Hematopoietic multipotent progenitor cell treated with erythropoietin and hydrocortisone succinate and interleukin-3 and kit ligand, for 4 days (in vitro differentiated cells): ENCODE measurements at regions not wholly inside any gene's neighbourhood (a gene's known extent, or its start where the extent isn't known, plus 50 kb on each side); places are given as distances from the start of the nearest gene placed in this dataset.
"Not testable (repeated sequence)": the region's sequence is repeated elsewhere in the genome, so short reads cannot be mapped to it uniquely, and the experiment has no call there.

Source experiments
- DNase-seq: peaks from one replicate; pipeline ENCODE4 v3.0.0-alpha.2; 2015

DNA sequence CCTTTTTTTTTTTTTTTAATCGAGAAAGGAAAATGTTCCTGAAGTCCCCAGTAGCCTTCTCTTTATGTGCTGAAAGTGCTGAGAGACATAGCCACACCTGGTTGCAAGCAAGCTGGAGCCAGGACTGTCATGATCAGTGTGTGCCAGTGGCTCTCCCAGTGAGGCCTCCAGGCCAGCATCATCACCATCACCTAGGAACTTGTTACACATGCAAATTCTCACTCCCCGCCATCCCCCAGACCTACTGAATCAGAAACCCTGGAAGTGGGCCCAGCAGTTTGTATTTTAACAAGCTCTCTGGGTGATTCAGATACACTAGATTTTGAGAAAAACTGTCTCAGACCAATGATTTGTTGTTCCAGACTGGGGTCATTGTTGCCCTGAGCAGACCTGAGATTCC, 181.9 kb upstream of the GLRA1 start:
- no peak for DNase-seq

DNA sequence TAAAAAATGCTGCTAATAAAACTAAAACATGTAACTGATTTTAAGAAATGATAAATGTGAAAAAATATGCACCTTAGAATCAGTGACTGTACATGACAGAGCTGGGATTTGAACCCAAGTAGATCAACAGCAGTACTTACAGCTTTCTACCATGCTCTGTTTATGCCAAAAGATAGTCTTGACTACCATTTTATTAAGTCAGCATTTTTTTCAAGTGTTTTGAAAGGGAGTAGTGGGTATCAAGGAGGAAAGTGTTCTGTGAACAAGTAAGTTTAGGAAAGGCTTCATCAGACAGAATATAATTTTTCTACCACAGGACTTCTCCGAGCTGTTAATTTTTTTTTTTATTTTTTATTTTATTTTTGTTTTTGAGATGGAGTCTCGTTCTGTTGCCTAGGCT, 180.4 kb upstream of the GLRA1 start:
- no peak for DNase-seq

GRCh38 chr5:152104211-152104610, 179.6 kb upstream of the GLRA1 start:
- DNase-seq = no peak

- not testable (repeated sequence) for DNase-seq
These were observed 178.3 kb upstream of the GLRA1 start for GRCh38 chr5:152102908-152103307.

- no peak for DNase-seq
These were observed 177.4 kb upstream of the GLRA1 start for GRCh38 chr5:152102057-152102456.

DNA sequence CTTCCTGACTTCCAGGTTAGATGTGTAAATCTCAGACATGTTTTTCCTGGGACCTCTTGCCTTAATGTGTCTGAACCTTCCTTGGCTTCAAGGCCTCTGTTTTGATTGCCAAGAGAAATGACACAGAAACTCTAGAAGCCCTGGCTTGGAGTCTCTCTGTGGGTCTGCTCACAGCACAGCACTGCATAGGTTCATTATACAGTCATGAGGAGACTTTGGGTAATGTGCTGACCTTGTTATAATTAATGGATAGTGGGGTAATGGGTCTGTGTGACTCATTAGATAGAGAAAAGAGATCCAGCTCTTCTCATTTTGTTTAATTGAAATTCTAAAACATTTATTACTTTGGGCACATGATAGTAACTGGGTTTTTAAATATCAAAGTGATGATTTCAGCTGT, 175.8 kb upstream of the GLRA1 start:
- DNase-seq = no peak

DNA sequence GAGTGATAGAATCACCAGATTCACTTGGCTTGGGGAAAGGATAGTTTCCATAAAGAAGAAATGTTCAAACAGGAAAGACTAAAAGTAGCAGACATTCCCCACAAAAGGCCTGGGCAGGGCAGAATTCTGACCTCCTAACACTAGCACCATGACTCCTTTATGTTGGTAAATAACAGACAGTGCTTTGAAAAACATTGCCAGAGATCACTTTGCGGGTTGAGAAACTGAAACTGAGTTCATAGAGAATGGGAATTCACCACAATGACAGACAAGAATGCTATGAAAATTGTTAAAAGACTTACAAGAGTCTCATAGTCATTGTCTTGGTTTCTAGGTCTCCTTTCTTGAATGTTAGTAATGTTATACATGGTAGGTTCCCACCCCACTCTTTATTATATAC, 172.5 kb upstream of the GLRA1 start:
- no peak for DNase-seq

DNA sequence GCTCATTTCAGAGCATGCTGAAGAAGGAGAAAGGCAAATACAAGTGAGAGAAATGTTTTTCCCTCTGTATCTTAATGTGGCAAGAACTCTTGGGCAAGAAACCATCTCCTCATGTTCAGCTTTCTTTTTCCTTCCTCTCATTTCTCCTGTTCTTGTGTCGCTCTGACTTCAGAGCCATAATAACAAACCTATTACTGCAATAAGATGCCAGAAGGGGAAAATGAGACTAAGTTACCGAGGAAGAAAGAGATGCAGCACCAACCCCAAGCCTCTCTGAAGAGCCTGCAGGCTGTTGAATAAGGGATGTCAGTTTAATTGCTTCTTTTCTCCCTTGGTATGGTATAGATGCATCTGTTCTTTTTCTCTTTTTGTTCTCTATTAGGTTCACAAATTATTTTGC, 170.1 kb upstream of the GLRA1 start:
- no peak for DNase-seq

GRCh38 chr5:152094060-152094459, 169.4 kb upstream of the GLRA1 start:
- DNase-seq = no peak

DNA sequence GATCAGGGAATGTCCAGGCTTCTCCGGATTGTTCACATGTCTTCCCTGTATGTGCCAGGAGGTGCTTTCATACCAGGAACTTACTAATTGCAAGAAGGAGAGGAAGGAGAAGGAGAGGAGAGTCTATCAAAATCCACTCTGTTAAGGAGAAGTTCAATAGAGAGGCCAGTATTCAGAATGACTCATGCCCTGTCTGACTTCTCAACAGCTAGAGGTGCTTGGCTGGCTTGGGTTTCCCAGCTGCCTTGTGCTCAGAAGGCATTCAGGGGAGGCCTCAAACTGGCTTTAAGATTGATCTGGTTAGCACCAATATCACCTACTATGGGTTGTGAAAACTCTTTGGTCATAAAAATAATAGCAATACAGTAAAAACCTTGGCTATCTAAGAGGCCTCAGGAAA, 167.9 kb upstream of the GLRA1 start:
- DNase-seq = no peak

GRCh38 chr5:152089644-152090043, 165.0 kb upstream of the GLRA1 start:
- no peak for DNase-seq

GRCh38 chr5:152086668-152087067, 162.0 kb upstream of the GLRA1 start:
- no peak for DNase-seq

- no peak for DNase-seq
These were observed 159.8 kb upstream of the GLRA1 start for GRCh38 chr5:152084476-152084875.

DNA sequence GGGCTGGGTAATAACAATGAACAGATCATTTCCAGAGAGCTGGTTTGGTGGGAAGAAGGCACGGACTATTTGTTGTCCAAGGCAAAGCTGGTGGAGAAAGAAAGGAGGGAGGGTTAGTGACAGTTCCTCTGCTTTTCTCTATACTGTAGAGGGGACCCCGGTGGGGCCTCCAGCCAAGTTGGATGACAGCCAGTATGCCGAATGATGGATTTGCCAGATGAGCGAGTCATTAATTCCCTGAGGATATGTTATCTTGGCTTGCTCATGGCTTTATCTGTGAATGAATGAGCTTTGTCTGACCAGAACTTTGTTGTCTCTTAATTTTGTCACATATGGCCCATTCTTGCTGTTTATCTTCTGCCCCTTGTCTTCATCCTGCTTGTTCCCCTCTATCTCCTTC, 158.6 kb upstream of the GLRA1 start:
- no peak for DNase-seq

DNA sequence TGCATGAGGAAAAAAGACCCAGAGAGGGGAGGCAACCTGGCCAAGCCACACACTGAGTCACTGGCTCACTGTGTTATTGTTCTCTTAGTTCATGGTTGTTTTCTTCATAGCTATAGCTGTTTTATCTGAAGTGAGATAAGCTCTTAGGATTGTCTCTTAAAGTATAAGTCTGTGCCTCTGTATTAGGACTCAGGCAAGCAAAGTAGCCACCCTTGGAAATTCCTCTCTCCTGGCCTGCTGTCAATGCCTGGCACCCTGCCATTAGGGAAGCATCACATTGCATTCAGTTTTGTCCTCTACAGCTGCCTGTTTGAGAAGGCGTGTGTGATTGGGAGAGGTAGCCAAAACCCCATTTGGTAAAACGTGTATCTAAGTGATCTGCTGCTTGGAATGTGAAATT, 147.4 kb upstream of the GLRA1 start:
- DNase-seq = no peak

GRCh38 chr5:152070591-152070990, 145.9 kb upstream of the GLRA1 start:
- no peak for DNase-seq

- DNase-seq = no peak
These were observed 142.1 kb upstream of the GLRA1 start for GRCh38 chr5:152066784-152067183.

DNA sequence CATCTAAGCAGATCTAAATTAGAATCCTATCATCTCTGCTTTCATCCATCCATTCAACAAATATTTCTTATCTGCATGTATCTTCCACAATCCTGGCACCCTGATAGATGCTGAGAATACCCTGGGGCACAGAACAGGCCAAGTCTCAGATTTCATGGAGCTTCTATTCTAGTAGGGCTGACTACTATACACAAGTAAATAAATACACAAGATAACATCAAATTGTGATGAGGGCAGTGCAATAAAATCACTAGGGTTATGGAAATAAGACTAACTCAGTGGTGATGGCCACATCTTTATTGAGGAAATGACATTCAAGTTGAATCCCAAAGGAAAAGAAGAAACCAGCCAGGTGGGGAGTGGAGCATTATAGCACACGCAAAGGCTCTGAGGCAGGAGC, 138.4 kb upstream of the GLRA1 start:
- DNase-seq = no peak

DNA sequence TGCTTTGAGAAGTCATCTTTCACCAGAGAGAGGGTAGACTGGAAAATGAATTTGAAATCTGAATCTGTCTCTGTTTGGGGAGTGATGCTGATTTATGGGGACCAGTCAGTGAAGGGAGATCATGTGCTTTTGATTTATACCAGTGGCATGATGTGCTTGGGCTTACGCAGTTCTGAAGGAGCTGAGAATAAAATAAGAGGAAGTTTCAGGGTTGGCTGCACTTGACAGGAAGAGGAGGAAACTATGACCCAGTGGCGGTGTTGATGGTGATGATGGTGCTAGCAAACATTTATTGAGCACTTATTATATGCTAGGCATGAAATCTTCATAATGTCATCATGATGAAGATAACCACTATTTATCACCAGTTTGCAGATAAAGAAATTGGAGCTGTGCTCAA, 136.4 kb upstream of the GLRA1 start:
- no peak for DNase-seq

DNA sequence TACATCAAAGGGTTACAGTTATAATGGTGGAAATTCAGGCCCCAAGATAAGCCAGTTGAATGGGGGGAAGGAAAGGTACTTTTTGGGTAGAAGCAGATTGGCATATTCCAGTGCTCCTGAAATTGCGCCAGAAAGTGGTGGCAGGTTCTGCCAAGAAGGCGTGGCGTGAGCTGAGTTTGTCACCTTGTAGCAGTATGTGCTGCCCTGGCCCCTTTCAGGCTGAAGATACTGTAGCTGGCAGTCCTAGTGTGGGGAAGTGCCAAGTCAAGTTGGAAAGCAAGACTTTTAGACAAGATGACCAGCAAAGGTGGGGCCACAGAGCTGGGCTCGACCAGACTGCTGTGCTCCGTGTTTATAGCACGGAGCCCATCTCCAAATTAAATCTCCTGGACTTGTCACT, 133.6 kb upstream of the GLRA1 start:
- no peak for DNase-seq

GRCh38 chr5:152056931-152057330, 132.3 kb upstream of the GLRA1 start:
- DNase-seq = no peak

- DNase-seq = no peak
These were observed 127.8 kb upstream of the GLRA1 start for GRCh38 chr5:152052470-152052869.

DNA sequence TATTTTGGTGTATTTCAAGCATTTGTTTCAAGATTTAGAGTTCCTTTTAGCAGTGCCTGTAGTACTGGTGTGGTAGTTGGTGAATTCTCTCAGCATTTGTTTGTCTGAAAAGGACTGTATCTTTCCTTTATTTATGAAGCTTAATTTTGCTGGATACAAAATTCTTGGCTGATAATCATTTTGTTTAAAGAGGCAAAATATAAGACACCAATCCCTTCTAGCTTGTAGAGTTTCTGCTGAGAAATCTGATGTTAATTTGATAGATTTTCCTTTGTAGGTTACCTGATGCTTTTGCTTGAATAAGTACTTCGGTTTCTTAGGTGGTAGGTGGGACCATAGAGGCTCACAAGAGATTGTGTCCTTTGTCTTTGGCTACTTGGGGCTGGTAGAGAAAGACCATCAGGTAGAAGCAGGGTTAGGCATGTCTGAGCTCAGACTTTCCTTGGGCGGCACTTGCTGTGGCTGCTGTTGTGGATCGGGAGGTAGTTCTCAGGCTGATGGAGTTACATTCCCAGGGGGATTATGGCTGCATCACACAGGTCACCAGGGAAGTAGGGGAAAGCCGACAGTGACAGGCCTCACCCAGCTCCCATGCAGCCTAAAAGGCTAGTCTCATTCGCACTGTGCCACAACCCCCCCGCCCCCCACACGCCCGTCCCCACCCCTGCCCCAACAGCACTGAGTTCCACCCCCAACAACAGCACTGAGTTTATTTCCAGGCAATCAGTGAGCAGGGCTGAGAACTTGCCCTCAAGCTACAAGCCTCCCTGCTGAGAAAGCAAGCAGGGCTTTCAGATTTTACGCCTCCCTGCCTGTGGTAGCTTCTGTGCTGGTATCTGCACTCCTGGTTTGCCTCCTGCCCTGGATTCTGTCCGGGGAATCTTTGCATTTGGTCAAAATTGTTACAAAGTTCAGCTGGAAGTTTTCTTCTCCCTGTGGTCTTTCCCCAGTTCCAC, 127.1 kb upstream of the GLRA1 start:
- no peak for DNase-seq

GRCh38 chr5:152046361-152046760, 121.7 kb upstream of the GLRA1 start:
- no peak for DNase-seq

DNA sequence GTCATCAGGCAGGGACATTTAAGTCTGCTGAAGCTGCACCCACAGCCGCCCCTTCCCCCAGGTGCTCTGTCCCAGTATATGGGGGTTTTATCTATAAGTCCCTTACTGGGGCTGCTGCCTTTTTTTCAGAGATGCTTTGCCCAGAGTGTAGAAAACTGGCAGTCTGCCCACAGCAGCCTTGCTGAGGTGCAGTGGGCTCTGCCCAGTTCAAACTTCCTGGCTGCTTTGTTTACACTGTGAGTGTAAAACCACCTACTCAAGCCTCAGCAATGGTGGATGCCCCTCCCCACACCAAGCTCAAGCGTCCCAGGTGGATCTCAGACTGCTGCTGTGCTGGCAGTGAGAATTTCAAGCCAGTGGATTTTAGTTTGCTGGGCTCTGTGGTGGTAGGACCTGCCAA, 114.2 kb upstream of the GLRA1 start:
- not testable (repeated sequence) for DNase-seq
